ENCODE measurements at regions not wholly inside any gene's neighbourhood (a gene's known extent, or its start where the extent isn't known, plus 50 kb on each side); places are given as distances from the start of the nearest gene placed in this dataset.

DNA sequence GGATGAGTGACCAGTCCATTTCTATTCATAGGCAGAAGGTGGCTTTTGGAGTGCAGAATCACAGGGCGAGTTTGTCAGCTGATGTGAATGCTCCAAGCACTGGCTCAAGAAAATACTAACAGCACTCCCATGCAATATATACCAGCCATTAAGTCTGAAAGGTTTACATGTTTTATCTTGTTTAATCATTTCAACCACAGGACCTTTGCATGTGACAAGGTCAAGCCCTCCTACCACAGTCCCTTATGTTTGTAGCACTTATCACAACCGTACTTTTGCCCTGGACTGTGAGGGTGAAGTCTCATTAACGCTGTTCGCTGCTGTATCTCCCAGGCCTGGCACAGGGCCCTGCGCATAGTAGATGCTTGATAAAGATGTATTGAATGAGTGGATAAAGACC lies 99.3 kb upstream of the PMEPA1 start:
- TF ChIP-seq POLR2A (IDR thresholded peaks at IDR 0.05) (no peak), POLR2AphosphoS5 (IDR thresholded peaks at IDR 0.05) (no peak)
